Adrenal gland (tissue), 9 donors: ENCODE measurements at regions not wholly inside any gene's neighbourhood (a gene's known extent, or its start where the extent isn't known, plus 50 kb on each side); places are given as distances from the start of the nearest gene placed in this dataset.

Experiments
- DNase-seq, 7 donors: peaks; one replicate each; pipeline ENCODE4 v3.0.0-alpha.2; 2019 to 2020
- H3K27ac ChIP-seq, 5 donors: fragments of 200-600 bp; sonication (generic) in 4 of 5; 1 replicate in 3 of 5; 2 replicates in 2 of 5; pipeline versions ENCODE4 v1.5.1 to v1.8.0; 2016 to 2020; ENCODE audit warnings: mild to moderate bottlenecking in 1 of 5
- H3K27me3 ChIP-seq: fragments of 200-600 bp; 2 replicates; pipeline ENCODE4 v1.8.0; 2021
- H3K36me3 ChIP-seq, 2 donors: fragments of 200-600 bp; replicated peaks in 1 of 2; 1 replicate in 1 of 2; 2 replicates in 1 of 2; pipeline versions ENCODE4 v1.5.1 to v1.8.0; 2018 to 2022
- H3K4me1 ChIP-seq, 2 donors: fragments of 200-600 bp; replicated peaks in 1 of 2; 1 replicate in 1 of 2; 2 replicates in 1 of 2; pipeline versions ENCODE4 v1.5.1 to v1.8.0; 2018 to 2021
- H3K4me3 ChIP-seq, 4 donors: fragments of 200-600 bp; sonication (generic) in 3 of 4; one replicate each; pipeline ENCODE4 v1.5.1; 2016 to 2018
- H3K9me3 ChIP-seq, 3 donors: fragments of 200-600 bp; sonication (generic) in 1 of 3; replicated peaks in 1 of 3; 1 replicate in 2 of 3; 2 replicates in 1 of 3; pipeline versions ENCODE4 v1.5.1 to v1.8.0; 2016 to 2021
- POLR2A ChIP-seq, 2 donors: fragments of 450-650 bp; IDR thresholded peaks; one replicate each; pipeline ENCODE4 v1.6.1; 2017; ENCODE audit warnings: antibody characterized with exemption in 2 of 2, mild to moderate bottlenecking in 2 of 2, moderate library complexity in 1 of 2
- WGBS, 4 donors: extraction: QIAGEN DNeasy Blood & Tissue Kit in 2 of 4; methylation state at CpG; one replicate each; pipeline versions ENCODE4 v1.1.5 to v1.1.7; 2013 to 2017; 5-methylcytosine and 5-hydroxymethylcytosine counted together
- intact Hi-C, 2 donors: fragments of 100-400 bp; cut with DNase I; formaldehyde crosslinking; loops; one replicate each; pipeline versions ENCODE4 v1.14.1 to v1.15.0; 2022 to 2023
- TF ChIP-seq, protein P1 (sequence below), 6 experiments: fragments of 450-650 bp in 4 of 6; fragments of 200-600 bp in 2 of 6; sonication (generic) in 1 of 6; IDR thresholded peaks; 1 replicate in 5 of 6; 2 replicates in 1 of 6; pipeline versions ENCODE4 v1.5.1 to v1.8.0; 2016 to 2021; ENCODE audit warnings: antibody characterized with exemption in 6 of 6, mild to moderate bottlenecking in 2 of 6, moderate library complexity in 1 of 6
- donor health status: healthy with polysubstance abuse.
- donor health status: Bipolar disorder and iron deficiency.
- donor health status: DM: yes; HTN: yes; CAD: no.
- donor health status: DM: no; HTN: no; CAD: no.
- donor health status: DM: no; HTN: no; CAD: no.

DNA sequence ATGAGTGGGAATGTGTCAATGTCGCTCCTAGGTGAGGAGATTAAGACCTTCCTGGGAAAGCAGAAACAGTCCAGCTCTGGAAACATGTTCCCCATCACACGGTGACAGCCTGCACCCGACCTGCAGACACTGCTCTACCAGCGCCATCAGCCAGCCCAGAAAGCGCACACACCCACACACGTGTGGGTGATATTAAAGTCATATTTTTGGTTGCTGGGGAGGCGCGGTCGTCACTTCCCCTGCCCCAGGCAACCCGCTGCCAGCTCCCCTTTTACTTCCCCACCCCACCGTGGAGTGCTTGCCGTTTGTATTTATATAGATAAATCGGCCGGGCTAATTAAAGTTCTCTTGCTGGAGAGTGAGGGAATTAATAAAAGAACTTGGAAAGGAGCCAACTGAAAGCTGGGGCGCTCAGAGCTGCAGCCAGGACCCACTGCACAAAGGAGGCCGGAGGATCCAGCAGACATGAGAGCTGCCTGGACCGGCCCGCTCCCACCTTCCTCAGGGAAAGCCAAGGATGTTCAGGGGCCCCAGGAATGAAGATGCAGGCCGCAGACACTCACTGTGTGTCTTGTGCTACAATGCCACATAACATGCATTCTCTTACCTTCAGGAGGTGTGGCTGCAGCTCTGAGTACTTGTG is 145.2 kb upstream of the UNC5B start:
- no peaks in the 10 kb centered on the region for H3K36me3 ChIP-seq
- H3K27me3 ChIP-seq, result no peaks in the 10 kb centered on the region
- WGBS, 4 donors, result 73 to 86% (median 75%) methylated on average over 14 to 19 of the region's 19 CpGs
- no peak overlapping the region for H3K27ac ChIP-seq
- TF ChIP-seq, protein P1, sequence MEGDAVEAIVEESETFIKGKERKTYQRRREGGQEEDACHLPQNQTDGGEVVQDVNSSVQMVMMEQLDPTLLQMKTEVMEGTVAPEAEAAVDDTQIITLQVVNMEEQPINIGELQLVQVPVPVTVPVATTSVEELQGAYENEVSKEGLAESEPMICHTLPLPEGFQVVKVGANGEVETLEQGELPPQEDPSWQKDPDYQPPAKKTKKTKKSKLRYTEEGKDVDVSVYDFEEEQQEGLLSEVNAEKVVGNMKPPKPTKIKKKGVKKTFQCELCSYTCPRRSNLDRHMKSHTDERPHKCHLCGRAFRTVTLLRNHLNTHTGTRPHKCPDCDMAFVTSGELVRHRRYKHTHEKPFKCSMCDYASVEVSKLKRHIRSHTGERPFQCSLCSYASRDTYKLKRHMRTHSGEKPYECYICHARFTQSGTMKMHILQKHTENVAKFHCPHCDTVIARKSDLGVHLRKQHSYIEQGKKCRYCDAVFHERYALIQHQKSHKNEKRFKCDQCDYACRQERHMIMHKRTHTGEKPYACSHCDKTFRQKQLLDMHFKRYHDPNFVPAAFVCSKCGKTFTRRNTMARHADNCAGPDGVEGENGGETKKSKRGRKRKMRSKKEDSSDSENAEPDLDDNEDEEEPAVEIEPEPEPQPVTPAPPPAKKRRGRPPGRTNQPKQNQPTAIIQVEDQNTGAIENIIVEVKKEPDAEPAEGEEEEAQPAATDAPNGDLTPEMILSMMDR (IDR thresholded peaks at IDR 0.05), result no peak
- no peak overlapping the region for H3K4me3 ChIP-seq
- H3K4me1 ChIP-seq, result no peaks in the 10 kb centered on the region
- H3K9me3 ChIP-seq, result no peaks in the 10 kb centered on the region
- intact Hi-C loops, result no loop called here
- peak in 1 of 7 donors; percentile 56 for DNase-seq

DNA sequence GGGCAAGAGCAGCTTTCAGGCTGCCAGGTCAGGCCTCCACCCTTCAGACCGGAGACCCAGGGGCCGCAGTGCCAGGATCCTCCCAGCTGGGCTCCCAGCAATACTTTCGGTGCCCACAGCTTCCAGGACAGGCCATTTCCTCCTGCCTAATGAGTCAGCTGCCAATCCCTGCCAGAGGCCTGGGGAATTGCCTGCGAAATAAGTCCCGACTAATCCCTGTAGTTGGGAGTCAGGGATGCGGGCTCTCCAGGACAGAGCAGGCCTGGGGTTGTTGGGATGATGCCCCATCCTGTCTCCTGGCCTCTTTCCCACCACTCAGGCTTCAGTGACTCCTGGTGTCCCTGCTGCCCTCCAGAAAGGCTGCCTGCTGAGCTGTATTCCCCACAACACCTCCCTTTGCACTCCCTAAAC is 143.5 kb upstream of the UNC5B start:
- Histone ChIP-seq H3K4me1 (no peaks in the 10 kb centered on the region), H3K36me3 (no peaks in the 10 kb centered on the region), H3K9me3 (no peaks in the 10 kb centered on the region), H3K27ac (no peak overlapping the region), H3K27me3 (no peaks in the 10 kb centered on the region), H3K4me3 (no peak overlapping the region)
- WGBS, 4 donors, result 54 to 79% (median 70%) methylated on average over 3 to 6 of the region's 6 CpGs
- DNase-seq, result peak in 3 of 7 donors; percentile 17 to 30 (median 26)
- TF ChIP-seq, protein P1 (IDR thresholded peaks at IDR 0.05), result no peak
- intact Hi-C loops, result no loop called here

DNA sequence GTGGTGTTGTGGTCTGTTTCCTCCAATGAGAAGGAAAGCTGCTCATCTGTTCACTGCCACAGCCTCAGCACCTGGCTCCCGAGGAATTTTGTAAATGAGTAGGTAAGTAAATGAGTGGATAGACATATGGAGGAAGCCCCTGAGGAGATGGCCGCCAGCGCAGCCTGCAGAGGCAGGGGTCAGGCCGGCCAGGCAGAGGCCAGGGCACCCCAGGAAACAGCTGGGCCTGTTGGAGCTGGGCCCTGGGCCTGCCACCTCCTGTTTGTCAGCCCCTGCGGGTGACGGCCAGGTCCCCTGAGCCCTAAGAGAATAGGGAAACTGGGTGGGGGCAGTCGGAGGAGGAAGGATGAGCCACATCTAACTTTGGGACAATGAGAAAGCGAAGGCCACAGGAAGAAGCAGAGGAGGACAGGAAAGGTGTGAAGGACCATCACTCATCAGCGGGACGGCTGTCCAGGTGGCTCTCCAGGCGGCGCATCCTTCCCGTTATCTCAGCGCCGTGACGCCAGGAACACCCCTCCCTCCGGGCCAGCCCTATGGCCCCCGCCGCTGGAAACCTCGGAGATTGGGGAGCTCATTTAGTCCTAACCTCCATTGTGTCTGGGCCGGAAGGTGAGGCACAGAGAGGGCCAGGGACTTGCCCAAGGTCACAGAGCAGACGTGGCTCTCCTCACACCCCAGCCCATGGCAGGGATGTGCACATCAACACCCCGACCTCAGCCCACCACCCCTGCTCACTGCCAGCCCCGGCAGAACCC is 142.3 kb upstream of the UNC5B start:
- Histone ChIP-seq H3K27me3 (no peaks in the 10 kb centered on the region), H3K27ac (no peak overlapping the region), H3K4me1 (no peaks in the 10 kb centered on the region), H3K4me3 (no peak overlapping the region), H3K9me3 (no peaks in the 10 kb centered on the region), H3K36me3 (no peaks in the 10 kb centered on the region)
- DNase-seq, result peak in 2 of 7 donors; percentile 29 to 33
- intact Hi-C loops, result no loop called here
- TF ChIP-seq POLR2A (IDR thresholded peaks at IDR 0.05), result no peak
- TF ChIP-seq, protein P1 (IDR thresholded peaks at IDR 0.05), result no peak
- 61 to 86% (median 76%) methylated on average over 20 to 24 of the region's 24 CpGs for WGBS, 4 donors

DNA sequence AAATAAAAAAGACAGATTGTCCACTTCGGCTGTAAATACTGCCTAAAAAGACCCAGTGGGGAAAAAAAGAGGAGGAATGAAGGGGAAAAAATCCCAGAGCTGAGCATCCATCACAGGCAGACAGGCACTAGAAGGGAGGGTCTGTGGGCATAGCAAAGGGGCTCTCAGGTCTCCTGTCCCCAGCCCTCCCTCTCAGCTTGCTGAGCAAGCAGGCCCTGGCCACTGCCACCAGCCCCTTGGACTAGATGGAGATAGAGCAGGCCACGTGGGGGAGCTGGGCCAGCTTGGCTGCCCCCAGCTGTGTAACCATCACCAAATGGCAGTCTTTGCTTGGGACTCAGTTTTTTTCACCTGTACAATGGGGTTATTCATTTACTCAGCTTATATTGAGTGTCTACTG is 141.6 kb upstream of the UNC5B start:
- H3K27me3 ChIP-seq, result no peaks in the 10 kb centered on the region
- no peak for DNase-seq
- H3K27ac ChIP-seq, result no peak overlapping the region
- no peaks in the 10 kb centered on the region for H3K9me3 ChIP-seq
- TF ChIP-seq POLR2A (IDR thresholded peaks at IDR 0.05), result no peak
- TF ChIP-seq, protein P1 (IDR thresholded peaks at IDR 0.05), result no peak
- no peaks in the 10 kb centered on the region for H3K4me1 ChIP-seq
- 71 to 79% (median 72%) methylated on average over 2 of the region's 2 CpGs for WGBS, 4 donors
- H3K36me3 ChIP-seq, result no peaks in the 10 kb centered on the region
- intact Hi-C loops, result no loop called here
- H3K4me3 ChIP-seq, result no peak overlapping the region
